ENCODE measurements at regions not wholly inside any gene's neighbourhood (a gene's known extent, or its start where the extent isn't known, plus 50 kb on each side); places are given as distances from the start of the nearest gene placed in this dataset.

- Histone ChIP-seq H3K4me1 (ENCODE audit: insufficient read depth, low read length) (no peaks in the 10 kb centered on the region), H2AFZ (ENCODE audit: low read depth, low read length) (no peak overlapping the region), H3K36me3 (ENCODE audit: insufficient read depth, low read length) (no peaks in the 10 kb centered on the region), H3K27me3 (ENCODE audit: insufficient read depth, low read length) (peaks cover 13% of the 10 kb centered on the region), H3K27ac (ENCODE audit: low read depth, low read length) (no peak overlapping the region), H3K4me2 (ENCODE audit: low read length) (no peak overlapping the region), H3K79me2 (ENCODE audit: insufficient read depth, low read length) (no peaks in the 10 kb centered on the region), H3K9me3 (ENCODE audit: insufficient read depth, low read depth, low read length) (no peaks in the 10 kb centered on the region), H4K20me1 (ENCODE audit: insufficient read depth, low read length) (no peaks in the 10 kb centered on the region), H3K4me3 (ENCODE audit: insufficient read depth, low read depth, low read length) (no peak overlapping the region), H3K9ac (ENCODE audit: low read length) (no peak overlapping the region)
- DNase-seq (ENCODE audit: low read depth) (no peak), FAIRE-seq (no peak)
- Mint-ChIP-seq H3K9me3 (ENCODE audit: unreplicated experiment) (peaks cover 4% of the 10 kb centered on the region), H3K27me3 (ENCODE audit: low read depth, unreplicated experiment) (peaks cover 53% of the 10 kb centered on the region), H3K27ac (ENCODE audit: unreplicated experiment) (no peak overlapping the region), H3K4me3 (ENCODE audit: unreplicated experiment) (no peak overlapping the region), H3K36me3 (ENCODE audit: low read depth, unreplicated experiment) (no peaks in the 10 kb centered on the region), H3K4me1 (ENCODE audit: low read depth, unreplicated experiment) (peaks cover 7% of the 10 kb centered on the region)
- no peak for TF ChIP-seq EZH2 (IDR thresholded peaks at IDR 0.05; ENCODE audit: insufficient read depth, low read length)
- TF ChIP-seq CTCF (IDR thresholded peaks at IDR 0.05; ENCODE audit: insufficient read depth, low read depth, low read length), result no peak
Observed at GRCh38 chr11:119891055-119891768, 162.2 kb upstream of the NECTIN1 start.

- no peak overlapping the region for H3K27ac ChIP-seq (ENCODE audit: low read depth, low read length)
- H3K79me2 ChIP-seq (ENCODE audit: insufficient read depth, low read length), result no peaks in the 10 kb centered on the region
- no peak for FAIRE-seq
- peaks cover 13% of the 10 kb centered on the region for H3K27me3 ChIP-seq (ENCODE audit: insufficient read depth, low read length)
- TF ChIP-seq EZH2 (IDR thresholded peaks at IDR 0.05; ENCODE audit: insufficient read depth, low read length) (no peak), CTCF (IDR thresholded peaks at IDR 0.05; ENCODE audit: insufficient read depth, low read depth, low read length) (no peak)
- H3K4me3 ChIP-seq (ENCODE audit: insufficient read depth, low read depth, low read length), result no peak overlapping the region
- no peaks in the 10 kb centered on the region for H3K9me3 ChIP-seq (ENCODE audit: insufficient read depth, low read depth, low read length)
- DNase-seq (ENCODE audit: low read depth), result no peak
- H3K9ac ChIP-seq (ENCODE audit: low read length), result no peak overlapping the region
- no peak overlapping the region for H3K4me2 ChIP-seq (ENCODE audit: low read length)
- Mint-ChIP-seq H3K4me1 (ENCODE audit: low read depth, unreplicated experiment) (peaks cover 7% of the 10 kb centered on the region), H3K27me3 (ENCODE audit: low read depth, unreplicated experiment) (peaks cover 57% of the 10 kb centered on the region), H3K4me3 (ENCODE audit: unreplicated experiment) (no peak overlapping the region), H3K27ac (ENCODE audit: unreplicated experiment) (no peak overlapping the region), H3K36me3 (ENCODE audit: low read depth, unreplicated experiment) (no peaks in the 10 kb centered on the region), H3K9me3 (ENCODE audit: unreplicated experiment) (peaks cover 4% of the 10 kb centered on the region)
- H3K36me3 ChIP-seq (ENCODE audit: insufficient read depth, low read length), result no peaks in the 10 kb centered on the region
- no peak overlapping the region for H2AFZ ChIP-seq (ENCODE audit: low read depth, low read length)
- no peaks in the 10 kb centered on the region for H3K4me1 ChIP-seq (ENCODE audit: insufficient read depth, low read length)
- H4K20me1 ChIP-seq (ENCODE audit: insufficient read depth, low read length), result no peaks in the 10 kb centered on the region
Observed at GRCh38 chr11:119890466-119890865, 161.5 kb upstream of the NECTIN1 start.

DNA sequence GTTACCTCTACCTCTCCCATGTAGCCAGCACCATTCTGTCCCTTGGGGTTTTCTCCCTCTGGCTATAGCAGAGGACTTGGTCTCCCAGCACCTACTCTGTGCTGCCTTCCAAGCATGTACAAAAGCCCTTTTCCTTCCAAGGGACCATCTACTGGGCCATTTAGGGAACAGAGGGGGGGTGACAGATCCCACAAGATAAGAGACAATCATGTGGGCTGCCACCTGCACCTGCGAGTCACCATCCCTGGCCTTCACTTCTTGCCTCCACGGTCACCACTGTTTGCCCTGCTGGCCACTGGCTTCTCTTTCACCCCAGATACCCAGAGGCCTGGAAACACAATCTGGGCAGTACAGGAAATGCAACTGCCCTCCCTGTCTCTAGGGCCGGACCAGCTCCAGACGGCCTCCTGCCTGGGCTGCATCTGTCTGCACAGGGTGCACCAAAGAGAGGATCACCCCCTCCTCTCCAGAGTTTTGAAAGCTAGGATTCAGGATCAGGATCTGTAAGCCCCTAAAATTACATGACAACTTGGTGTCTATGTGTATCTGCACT, 160.8 kb upstream of the NECTIN1 start:
- H2AFZ ChIP-seq (ENCODE audit: low read depth, low read length), result no peak overlapping the region
- no peak overlapping the region for H3K27ac ChIP-seq (ENCODE audit: low read depth, low read length)
- TF ChIP-seq CTCF (IDR thresholded peaks at IDR 0.05; ENCODE audit: insufficient read depth, low read depth, low read length) (no peak), EZH2 (IDR thresholded peaks at IDR 0.05; ENCODE audit: insufficient read depth, low read length) (no peak)
- H3K27me3 ChIP-seq (ENCODE audit: insufficient read depth, low read length), result peaks cover 13% of the 10 kb centered on the region
- no peaks in the 10 kb centered on the region for H4K20me1 ChIP-seq (ENCODE audit: insufficient read depth, low read length)
- peaks cover 62% of the 10 kb centered on the region for H3K27me3 Mint-ChIP-seq (ENCODE audit: low read depth, unreplicated experiment)
- peaks cover 4% of the 10 kb centered on the region for H3K9me3 Mint-ChIP-seq (ENCODE audit: unreplicated experiment)
- H3K9ac ChIP-seq (ENCODE audit: low read length), result no peak overlapping the region
- DNase-seq (ENCODE audit: low read depth) (no peak), FAIRE-seq (no peak)
- H3K36me3 Mint-ChIP-seq (ENCODE audit: low read depth, unreplicated experiment), result no peaks in the 10 kb centered on the region
- H3K4me1 ChIP-seq (ENCODE audit: insufficient read depth, low read length), result no peaks in the 10 kb centered on the region
- H3K27ac Mint-ChIP-seq (ENCODE audit: unreplicated experiment), result no peak overlapping the region
- no peaks in the 10 kb centered on the region for H3K9me3 ChIP-seq (ENCODE audit: insufficient read depth, low read depth, low read length)
- H3K4me3 ChIP-seq (ENCODE audit: insufficient read depth, low read depth, low read length), result no peak overlapping the region
- H3K4me1 Mint-ChIP-seq (ENCODE audit: low read depth, unreplicated experiment), result peaks cover 7% of the 10 kb centered on the region
- no peak overlapping the region for H3K4me3 Mint-ChIP-seq (ENCODE audit: unreplicated experiment)
- H3K36me3 ChIP-seq (ENCODE audit: insufficient read depth, low read length), result no peaks in the 10 kb centered on the region
- H3K4me2 ChIP-seq (ENCODE audit: low read length), result no peak overlapping the region
- no peaks in the 10 kb centered on the region for H3K79me2 ChIP-seq (ENCODE audit: insufficient read depth, low read length)

Measured in astrocyte (in vitro differentiated cells and primary cell).